ENCODE measurements at regions not wholly inside any gene's neighbourhood (a gene's known extent, or its start where the extent isn't known, plus 50 kb on each side); places are given as distances from the start of the nearest gene placed in this dataset.
"Not testable (repeated sequence)": the region's sequence is repeated elsewhere in the genome, so short reads cannot be mapped to it uniquely, and the experiment has no call there.

GRCh38 chr5:84487963-84488362 lies 103.3 kb upstream of the EDIL3 start:
- DNase-seq (ENCODE audit: low spot score) = peak; percentile 56

- no peak for DNase-seq (ENCODE audit: low spot score)
Observed at GRCh38 chr5:84480873-84481637, 96.4 kb upstream of the EDIL3 start.

DNA sequence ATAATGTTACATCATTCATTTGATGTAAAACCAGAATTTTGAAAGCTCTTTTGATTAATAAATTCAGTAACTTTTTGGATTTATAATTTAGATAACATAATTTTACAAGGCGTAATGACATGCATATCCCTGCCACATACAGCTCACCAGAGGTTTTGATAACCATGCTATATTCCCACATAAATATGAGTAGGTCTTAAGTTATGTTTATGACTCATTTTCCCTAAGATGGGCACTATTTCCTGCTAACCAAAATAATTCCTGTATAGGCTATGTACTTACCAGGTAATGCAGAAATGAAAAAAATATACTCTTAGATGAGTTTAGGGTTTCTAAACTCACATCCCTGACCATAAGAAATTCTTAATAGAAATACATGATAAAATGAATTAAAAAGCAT lies 93.9 kb upstream of the EDIL3 start:
- DNase-seq (ENCODE audit: low spot score) = no peak

DNA sequence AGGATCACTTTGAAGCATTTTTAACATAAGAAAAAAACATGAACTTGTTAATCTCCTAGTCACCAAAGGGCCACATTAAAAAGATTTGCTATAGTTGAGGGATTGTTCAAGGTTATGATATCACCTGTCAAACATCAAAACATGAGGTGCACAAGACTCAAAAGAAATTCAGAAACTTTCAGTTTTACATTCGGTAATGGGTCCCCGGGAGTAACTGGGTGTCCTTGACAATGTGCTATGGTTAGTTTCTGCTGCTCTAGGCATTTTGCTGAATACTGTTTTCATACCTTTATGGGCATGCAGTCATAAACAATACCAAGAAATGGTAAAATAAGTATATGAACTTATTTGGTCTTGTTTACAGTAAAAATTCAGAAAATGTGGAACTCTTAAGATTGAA lies 92.8 kb upstream of the EDIL3 start:
- DNase-seq (ENCODE audit: low spot score) = no peak

- DNase-seq (ENCODE audit: low spot score) = no peak
Observed at GRCh38 chr5:84474126-84474525, 89.4 kb upstream of the EDIL3 start.

DNA sequence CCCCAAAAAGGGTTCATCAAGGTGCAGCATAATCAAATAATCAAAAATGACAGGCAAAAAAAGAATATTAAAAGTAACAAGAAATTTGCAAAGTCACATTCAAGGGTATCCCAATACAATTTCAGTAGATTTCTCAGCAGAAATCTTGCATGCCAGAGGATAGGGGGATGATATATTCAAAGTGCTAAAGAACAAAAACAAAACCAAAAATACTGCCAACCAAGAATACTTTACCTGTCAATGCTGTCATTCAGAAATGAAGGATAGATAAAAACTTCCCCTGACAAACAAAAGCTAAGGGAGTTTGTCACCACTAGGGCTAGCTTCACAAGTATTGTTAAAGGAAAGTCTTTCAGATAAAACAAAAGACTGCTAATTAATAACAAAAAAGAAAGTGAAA lies 68.7 kb upstream of the EDIL3 start:
- no peak for DNase-seq (ENCODE audit: low spot score)

GRCh38 chr5:84450617-84451414 lies 66.1 kb upstream of the EDIL3 start:
- no peak for DNase-seq (ENCODE audit: low spot score)

DNA sequence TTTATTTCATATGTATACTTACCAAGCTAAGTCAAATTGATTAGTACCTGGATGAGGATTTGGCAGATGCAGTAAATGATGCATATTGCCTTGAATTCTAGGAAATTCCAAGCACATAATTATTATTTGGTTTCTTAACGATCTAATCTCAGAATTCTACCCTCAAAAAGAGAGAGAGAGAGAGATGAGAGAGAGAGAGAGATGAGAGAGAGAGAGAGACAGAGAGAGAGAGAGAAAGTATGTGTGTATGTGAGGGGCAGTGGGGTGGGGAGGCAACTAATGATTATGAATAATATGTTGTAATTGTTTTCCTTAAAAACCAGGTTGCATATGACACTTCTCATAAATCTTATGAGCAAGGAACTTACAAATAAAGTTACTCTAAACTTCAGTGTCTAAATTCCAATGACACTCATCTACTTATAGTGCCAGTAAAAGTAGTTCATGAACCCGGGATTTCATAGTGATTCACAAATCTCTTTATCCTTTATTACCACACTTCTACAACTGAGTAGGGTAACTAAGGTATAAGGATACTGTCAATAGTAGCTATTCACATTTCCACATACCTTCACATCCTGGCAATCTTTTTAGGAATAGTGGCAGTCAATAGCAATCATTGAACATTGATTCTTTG lies 60.5 kb upstream of the EDIL3 start:
- DNase-seq (ENCODE audit: low spot score) = no peak

DNA sequence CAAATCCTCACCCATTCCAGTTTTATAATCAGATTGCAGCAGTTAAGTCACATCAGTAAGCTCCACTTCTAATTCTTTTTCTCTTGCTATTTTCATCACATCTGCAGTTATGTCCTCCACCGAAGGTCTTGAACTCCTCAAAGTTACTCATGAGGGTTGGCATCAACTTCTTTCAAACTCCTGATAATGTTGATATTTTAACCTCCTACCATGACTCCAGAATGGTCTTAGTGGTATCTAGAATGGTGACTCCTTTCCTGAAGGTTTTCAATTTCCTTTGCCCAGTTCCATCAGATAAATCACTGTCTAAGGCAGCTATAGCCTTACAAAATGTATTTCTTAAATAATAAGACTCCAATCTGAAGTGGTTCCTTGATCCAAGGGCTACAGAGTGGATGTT lies 53.8 kb upstream of the EDIL3 start:
- no peak for DNase-seq (ENCODE audit: low spot score)

DNA sequence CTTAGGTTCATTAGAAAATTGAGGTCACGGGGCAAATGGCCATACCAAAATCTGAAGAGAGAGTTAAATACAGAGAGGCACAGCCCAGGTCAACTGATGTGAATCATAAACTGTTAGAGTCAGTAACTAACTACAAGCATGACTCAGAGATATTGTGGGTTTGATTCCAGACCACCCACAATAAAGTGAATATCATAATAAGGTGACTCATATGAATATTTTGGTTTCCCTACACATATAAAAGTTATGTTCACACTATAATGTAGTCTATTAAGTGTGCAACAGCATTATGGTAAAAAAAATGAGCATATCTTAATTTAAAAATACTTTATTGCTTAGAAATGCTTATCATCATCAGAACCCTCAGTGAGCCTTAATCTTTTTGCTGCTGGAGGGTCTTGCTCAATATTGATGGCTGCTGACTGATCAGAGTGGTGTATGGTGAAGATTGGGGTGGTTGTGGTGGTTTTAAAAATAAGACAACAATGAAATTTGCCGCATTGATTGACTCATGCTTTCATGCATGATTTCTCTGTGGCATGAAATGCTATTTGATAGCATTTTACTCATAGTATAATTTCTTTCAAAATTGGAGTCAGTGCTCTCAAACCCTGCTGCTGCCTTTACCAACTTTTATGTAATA lies 53.1 kb upstream of the EDIL3 start:
- no peak for DNase-seq (ENCODE audit: low spot score)

DNA sequence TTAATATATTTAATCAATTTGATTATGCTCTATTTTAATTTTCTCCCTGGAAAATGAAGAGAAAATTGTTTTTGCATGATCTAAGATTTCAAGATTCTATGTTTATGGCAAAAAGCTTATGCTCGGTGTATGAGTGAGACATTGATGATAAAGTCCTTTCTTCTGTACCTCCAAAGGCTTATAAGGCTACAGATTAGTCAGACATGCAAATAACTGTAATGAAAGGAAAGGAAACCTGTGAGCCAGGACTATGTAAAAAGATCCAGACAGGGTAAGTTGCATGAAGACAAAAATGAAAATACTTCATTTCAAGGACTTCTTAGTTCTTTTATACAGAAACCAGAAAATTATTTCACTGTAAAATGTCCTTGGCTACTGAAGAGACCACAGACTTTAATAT lies 52.2 kb upstream of the EDIL3 start:
- DNase-seq (ENCODE audit: low spot score) = no peak

DNA sequence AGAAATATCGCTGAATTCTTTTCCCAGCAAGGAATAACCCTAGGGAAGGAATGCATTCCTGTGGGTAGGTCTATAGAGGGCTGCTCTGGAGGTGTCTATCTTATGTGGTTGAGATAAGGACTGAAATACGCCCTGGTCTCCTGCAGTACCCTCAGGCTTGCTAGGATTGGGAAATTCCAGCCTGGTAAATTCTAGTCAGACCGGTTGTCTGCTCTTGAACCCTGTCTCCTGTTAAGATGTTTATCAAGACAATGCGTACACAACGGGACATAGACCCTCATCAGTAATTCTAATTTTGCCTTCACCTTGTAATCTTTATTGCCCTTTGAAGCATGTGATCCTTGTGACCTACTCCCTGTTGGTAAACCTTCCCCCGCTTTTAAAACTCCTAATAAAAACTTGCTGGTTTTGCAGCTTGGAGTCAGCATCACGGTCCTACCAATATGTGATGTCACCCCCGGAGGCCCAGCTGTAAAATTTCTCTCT lies 51.2 kb upstream of the EDIL3 start:
- DNase-seq (ENCODE audit: low spot score) = not testable (repeated sequence)

Data from umbilical cord (tissue), 1 donor.